ENCODE measurements at regions not wholly inside any gene's neighbourhood (a gene's known extent, or its start where the extent isn't known, plus 50 kb on each side); places are given as distances from the start of the nearest gene placed in this dataset.
"Not testable (repeated sequence)": the region's sequence is repeated elsewhere in the genome, so short reads cannot be mapped to it uniquely, and the experiment has no call there.

GRCh38 chr6:163860287-163861081 is 446.0 kb downstream of the QKI start:
- DNase-seq (ENCODE audit: low read depth in 4 of 4, low spot score in 1 of 4): no peak

- DNase-seq (ENCODE audit: low read depth in 4 of 4, low spot score in 1 of 4): not testable (repeated sequence)
Observed at GRCh38 chr6:163858870-163859269, 444.4 kb downstream of the QKI start.

- DNase-seq (ENCODE audit: low read depth in 4 of 4, low spot score in 1 of 4): no peak
Observed at GRCh38 chr6:163857421-163857820, 442.9 kb downstream of the QKI start.

- no peak for DNase-seq (ENCODE audit: low read depth in 4 of 4, low spot score in 1 of 4)
Observed at GRCh38 chr6:163850874-163851273, 436.4 kb downstream of the QKI start.

GRCh38 chr6:163844761-163845160 is 430.2 kb downstream of the QKI start:
- no peak for DNase-seq (ENCODE audit: low read depth in 4 of 4, low spot score in 1 of 4)

GRCh38 chr6:163844357-163844756 is 429.8 kb downstream of the QKI start:
- no peak for DNase-seq (ENCODE audit: low read depth in 4 of 4, low spot score in 1 of 4)

- DNase-seq (ENCODE audit: low read depth in 4 of 4, low spot score in 1 of 4): no peak
Observed at GRCh38 chr6:163843218-163843617, 428.7 kb downstream of the QKI start.

GRCh38 chr6:163842467-163842866 is 427.9 kb downstream of the QKI start:
- no peak for DNase-seq (ENCODE audit: low read depth in 4 of 4, low spot score in 1 of 4)

GRCh38 chr6:163841733-163842132 is 427.2 kb downstream of the QKI start:
- DNase-seq (ENCODE audit: low read depth in 4 of 4, low spot score in 1 of 4): no peak

GRCh38 chr6:163841326-163841725 is 426.8 kb downstream of the QKI start:
- no peak for DNase-seq (ENCODE audit: low read depth in 4 of 4, low spot score in 1 of 4)

- no peak for DNase-seq (ENCODE audit: low read depth in 4 of 4, low spot score in 1 of 4)
Observed at GRCh38 chr6:163840880-163841279, 426.4 kb downstream of the QKI start.

- no peak for DNase-seq (ENCODE audit: low read depth in 4 of 4, low spot score in 1 of 4)
Observed at GRCh38 chr6:163839296-163839695, 424.8 kb downstream of the QKI start.

GRCh38 chr6:163837691-163838431 is 423.3 kb downstream of the QKI start:
- DNase-seq (ENCODE audit: low read depth in 4 of 4, low spot score in 1 of 4): no peak

- DNase-seq (ENCODE audit: low read depth in 4 of 4, low spot score in 1 of 4): no peak
Observed at GRCh38 chr6:163836876-163837690, 422.6 kb downstream of the QKI start.

GRCh38 chr6:163835439-163836171 is 421.1 kb downstream of the QKI start:
- no peak for DNase-seq (ENCODE audit: low read depth in 4 of 4, low spot score in 1 of 4)

GRCh38 chr6:163834226-163834970 is 419.9 kb downstream of the QKI start:
- DNase-seq (ENCODE audit: low read depth in 4 of 4, low spot score in 1 of 4): no peak

GRCh38 chr6:163831736-163832135 is 417.2 kb downstream of the QKI start:
- no peak for DNase-seq (ENCODE audit: low read depth in 4 of 4, low spot score in 1 of 4)

GRCh38 chr6:163830641-163831040 is 416.1 kb downstream of the QKI start:
- DNase-seq (ENCODE audit: low read depth in 4 of 4, low spot score in 1 of 4): no peak

GRCh38 chr6:163828038-163828795 is 413.7 kb downstream of the QKI start:
- no peak for DNase-seq (ENCODE audit: low read depth in 4 of 4, low spot score in 1 of 4)

GRCh38 chr6:163827143-163827542 is 412.6 kb downstream of the QKI start:
- DNase-seq (ENCODE audit: low read depth in 4 of 4, low spot score in 1 of 4): no peak
